ENCODE measurements at regions not wholly inside any gene's neighbourhood (a gene's known extent, or its start where the extent isn't known, plus 50 kb on each side); places are given as distances from the start of the nearest gene placed in this dataset.

- no peak for DNase-seq (ENCODE audit: low read depth)
- no peak for TF ChIP-seq CTCF (conservative IDR thresholded peaks at IDR 0.05; ENCODE audit: low read depth, low read length)
- no peak overlapping the region for H3K4me3 ChIP-seq (ENCODE audit: low read length)
Measured at GRCh38 chr2:128565441-128565840, 246.8 kb upstream of the HS6ST1 start.

GRCh38 chr2:128566671-128567070 is 248.0 kb upstream of the HS6ST1 start:
- no peak for DNase-seq (ENCODE audit: low read depth)

GRCh38 chr2:128568106-128568505 is 249.4 kb upstream of the HS6ST1 start:
- no peak for DNase-seq (ENCODE audit: low read depth)
- TF ChIP-seq CTCF (conservative IDR thresholded peaks at IDR 0.05; ENCODE audit: low read depth, low read length), result no peak
- no peak overlapping the region for H3K4me3 ChIP-seq (ENCODE audit: low read length)

More at GRCh38 chr2:128566671-128567070, 248.0 kb upstream of the HS6ST1 start:
- TF ChIP-seq CTCF (conservative IDR thresholded peaks at IDR 0.05; ENCODE audit: low read depth, low read length), result no peak
- H3K4me3 ChIP-seq (ENCODE audit: low read length), result no peak overlapping the region

- no peak for DNase-seq (ENCODE audit: low read depth)
- no peak for TF ChIP-seq CTCF (conservative IDR thresholded peaks at IDR 0.05; ENCODE audit: low read depth, low read length)
- no peak overlapping the region for H3K4me3 ChIP-seq (ENCODE audit: low read length)
Measured at GRCh38 chr2:128573116-128573515, 254.4 kb upstream of the HS6ST1 start.

- TF ChIP-seq CTCF (conservative IDR thresholded peaks at IDR 0.05; ENCODE audit: low read depth, low read length), result no peak
- DNase-seq (ENCODE audit: low read depth), result no peak
Measured at GRCh38 chr2:128573531-128573930, 254.9 kb upstream of the HS6ST1 start.

GRCh38 chr2:128577141-128577930 is 258.7 kb upstream of the HS6ST1 start:
- TF ChIP-seq CTCF (conservative IDR thresholded peaks at IDR 0.05; ENCODE audit: low read depth, low read length), result no peak
- no peak overlapping the region for H3K4me3 ChIP-seq (ENCODE audit: low read length)
- no peak for DNase-seq (ENCODE audit: low read depth)

More at GRCh38 chr2:128573531-128573930, 254.9 kb upstream of the HS6ST1 start:
- H3K4me3 ChIP-seq (ENCODE audit: low read length), result no peak overlapping the region

All from retinal pigment epithelial cell (primary cell).